Myocyte (in vitro differentiated cells): ENCODE measurements at regions not wholly inside any gene's neighbourhood (a gene's known extent, or its start where the extent isn't known, plus 50 kb on each side); places are given as distances from the start of the nearest gene placed in this dataset.
"Not testable (repeated sequence)": the region's sequence is repeated elsewhere in the genome, so short reads cannot be mapped to it uniquely, and the experiment has no call there.

ENCODE experiments used
- DNase-seq: peaks from one replicate; pipeline ENCODE4 v3.0.0-alpha.2; 2012; ENCODE audit warnings: low read depth

DNA sequence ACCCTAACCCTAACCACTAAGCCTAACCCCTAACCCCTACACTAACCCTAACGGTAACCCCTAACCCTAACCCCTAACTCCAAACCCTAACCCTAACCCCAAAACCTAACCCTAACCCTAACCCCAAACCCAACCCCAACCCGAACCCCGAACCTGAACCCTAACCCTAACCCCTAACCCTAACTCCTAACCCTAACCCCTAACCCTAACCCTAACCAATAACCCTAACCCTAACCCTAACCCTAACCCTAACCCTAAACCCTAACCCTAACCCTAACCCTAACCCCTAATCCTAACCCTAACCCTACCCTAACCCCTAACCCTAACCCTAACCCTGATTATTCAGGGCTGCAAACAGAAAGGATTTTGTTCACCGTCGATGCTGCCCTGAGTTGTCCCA, 144.6 kb upstream of the DUSP22 start:
- DNase-seq: not testable (repeated sequence)

GRCh38 chr6:148051-148984, 144.0 kb upstream of the DUSP22 start:
- DNase-seq: peak; percentile 25

DNA sequence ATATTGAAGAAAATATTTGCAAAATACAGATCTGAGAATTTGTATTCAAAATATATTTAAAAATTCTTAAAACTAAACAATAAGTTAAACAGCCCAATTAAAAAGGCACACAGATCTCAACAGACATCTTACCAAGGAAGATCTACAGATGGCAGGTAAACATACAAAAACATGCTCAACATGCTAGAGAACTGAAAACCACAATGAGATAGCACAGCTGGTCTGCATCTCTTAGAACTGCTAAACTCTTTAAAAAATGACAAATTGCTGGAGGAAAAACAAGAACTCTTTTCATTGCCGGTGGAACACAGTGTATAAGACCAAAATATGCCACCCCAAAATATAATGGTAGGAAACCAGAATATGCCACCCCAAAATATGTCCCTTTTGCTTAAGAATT, 142.1 kb upstream of the DUSP22 start:
- DNase-seq: not testable (repeated sequence)

DNA sequence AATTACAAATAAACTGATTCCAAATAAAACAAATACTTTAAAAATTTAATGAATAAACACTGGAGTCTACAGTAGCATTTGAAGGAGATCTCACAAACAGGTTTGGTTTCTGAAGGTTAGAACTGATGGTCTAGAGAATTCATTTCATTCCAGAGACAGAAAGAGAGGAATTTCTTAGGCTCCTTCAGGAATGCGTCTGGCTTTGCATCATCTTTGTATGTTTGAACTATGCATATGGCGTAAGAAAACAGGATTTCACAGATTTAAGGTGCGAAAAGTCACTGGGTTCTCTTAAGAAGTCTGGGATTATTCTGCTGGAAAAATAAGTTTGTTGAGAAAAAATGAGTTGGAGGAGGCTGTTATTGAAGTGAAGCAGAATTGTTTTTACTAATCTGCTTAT, 139.9 kb upstream of the DUSP22 start:
- not testable (repeated sequence) for DNase-seq

DNA sequence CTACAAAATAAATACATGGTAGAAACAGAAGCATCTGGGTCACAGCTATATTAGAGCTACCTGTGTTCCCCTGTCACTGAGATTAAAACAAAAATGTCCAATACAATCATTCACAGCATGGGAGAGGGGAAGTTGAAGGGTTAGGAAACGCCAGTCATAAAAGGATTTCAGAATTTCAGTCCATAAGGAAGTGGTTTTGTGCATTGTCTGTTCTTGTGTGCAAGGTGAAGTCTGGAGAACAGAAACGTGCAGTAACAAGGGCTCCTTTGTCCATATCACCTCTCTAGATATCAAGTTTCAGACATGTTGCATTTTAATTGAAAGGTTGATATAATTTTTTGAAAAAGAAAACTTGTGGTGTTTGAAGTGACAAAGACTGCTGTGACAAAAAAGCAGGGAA, 139.3 kb upstream of the DUSP22 start:
- DNase-seq: not testable (repeated sequence)

DNA sequence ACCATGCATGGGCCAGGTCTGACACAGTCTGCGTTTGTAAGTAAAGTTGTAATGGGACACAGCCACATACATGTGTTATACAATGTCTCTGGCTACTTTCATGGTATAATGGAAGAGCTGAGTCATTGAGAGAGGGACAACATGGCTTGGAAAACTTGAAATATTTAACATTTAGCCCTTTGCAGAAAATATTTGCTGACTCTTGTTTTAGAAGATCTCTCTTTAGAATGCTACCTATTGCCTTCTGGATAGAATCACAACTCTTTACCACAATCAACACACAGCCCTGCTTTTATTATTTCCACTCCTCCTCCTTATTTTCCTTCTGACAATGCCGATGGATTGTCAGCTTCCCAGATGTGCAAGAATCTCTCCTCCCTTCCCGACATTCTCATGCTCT, 138.4 kb upstream of the DUSP22 start:
- DNase-seq: not testable (repeated sequence)

GRCh38 chr6:154321-155092, 137.8 kb upstream of the DUSP22 start:
- not testable (repeated sequence) for DNase-seq

DNA sequence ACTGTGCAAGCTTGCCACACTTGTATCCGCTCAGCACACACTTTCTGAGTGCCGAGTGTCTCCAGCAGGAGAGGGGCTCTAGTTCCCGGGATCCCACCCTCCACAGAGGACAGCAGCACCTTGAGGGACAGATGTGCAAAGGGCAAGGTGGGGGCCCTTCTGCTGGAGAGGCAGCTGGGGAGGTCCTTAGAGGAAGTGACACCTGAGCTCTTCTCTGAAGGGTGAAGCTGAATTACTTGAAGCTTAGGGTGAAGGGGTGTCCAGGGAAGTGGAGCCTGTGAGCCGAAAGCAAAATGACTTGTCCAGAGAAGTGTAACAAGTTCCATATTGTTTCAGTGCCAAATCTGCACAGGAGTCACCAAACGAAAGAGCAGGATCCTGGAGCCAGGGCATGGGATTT, 136.3 kb upstream of the DUSP22 start:
- DNase-seq: no peak

DNA sequence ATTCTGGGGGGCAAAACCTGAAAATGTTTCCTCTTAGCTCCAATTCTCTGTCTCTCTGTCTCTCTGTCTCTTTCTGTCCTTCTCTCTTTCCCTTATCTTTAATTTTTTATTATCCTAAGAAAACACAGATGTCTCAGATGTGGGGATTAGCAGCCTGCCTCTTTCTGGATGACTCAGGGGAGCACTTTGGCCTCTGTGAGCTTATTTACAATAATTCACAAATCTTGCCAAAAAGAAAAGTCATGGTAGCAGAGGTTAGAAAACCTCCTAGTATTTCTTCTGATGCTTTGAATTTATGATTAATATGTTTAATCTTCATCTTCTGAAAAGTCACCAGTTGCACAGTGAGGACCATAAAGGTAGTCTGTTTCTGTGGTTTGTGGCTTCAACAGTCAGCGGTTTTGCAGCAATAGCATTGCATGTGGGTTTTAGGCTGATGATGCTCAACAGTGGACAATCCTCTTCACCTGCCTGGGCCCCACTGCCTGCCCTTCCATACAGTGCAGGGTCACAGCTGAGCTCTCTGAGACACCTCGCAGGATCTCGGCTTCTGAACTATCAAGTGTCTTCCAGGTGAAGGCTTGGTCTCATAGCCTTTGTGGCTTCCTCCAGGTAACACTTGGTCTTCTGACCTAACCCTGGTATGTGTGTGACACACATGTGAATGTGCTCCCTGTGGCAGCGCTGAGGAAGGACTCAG, 135.7 kb upstream of the DUSP22 start:
- DNase-seq: not testable (repeated sequence)

DNA sequence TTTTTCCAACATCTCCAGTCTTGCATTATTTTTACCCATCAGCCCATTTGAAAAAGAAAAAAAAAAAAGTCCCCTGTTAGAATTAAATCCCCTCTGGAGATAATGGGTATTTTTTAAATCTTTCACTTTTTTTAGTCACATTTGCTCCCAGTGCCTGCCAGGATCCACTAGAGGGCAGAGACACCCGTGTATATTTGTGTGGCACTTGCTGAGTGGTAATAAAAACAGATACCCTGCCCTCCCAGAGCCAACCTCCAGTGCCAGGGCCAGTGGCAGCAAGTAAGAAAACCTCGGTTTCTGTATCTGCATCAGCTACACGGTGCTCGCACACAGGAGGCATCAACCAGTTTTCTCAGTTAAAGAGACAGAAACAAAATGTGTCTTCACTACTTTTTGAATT, 135.1 kb upstream of the DUSP22 start:
- DNase-seq: not testable (repeated sequence)

DNA sequence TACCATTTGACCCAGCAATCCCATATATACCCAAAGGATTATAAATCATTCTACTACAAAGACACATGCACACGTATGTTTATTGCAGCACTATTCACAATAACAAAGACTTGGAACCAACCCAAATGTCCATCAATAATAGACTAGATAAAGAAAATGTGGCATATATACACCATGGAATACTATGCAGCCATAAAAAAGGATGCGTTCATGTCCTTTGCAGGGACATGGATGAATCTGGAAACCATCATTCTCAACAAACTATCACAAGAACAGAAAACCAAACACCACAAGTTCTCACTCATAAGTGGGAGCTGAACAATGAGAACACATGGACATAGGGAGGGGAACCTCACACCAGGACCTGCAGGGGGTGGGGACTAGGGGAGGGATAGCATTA, 130.6 kb upstream of the DUSP22 start:
- DNase-seq: not testable (repeated sequence)

- DNase-seq: no peak
Observed at GRCh38 chr6:164720-165119, 127.6 kb upstream of the DUSP22 start.

DNA sequence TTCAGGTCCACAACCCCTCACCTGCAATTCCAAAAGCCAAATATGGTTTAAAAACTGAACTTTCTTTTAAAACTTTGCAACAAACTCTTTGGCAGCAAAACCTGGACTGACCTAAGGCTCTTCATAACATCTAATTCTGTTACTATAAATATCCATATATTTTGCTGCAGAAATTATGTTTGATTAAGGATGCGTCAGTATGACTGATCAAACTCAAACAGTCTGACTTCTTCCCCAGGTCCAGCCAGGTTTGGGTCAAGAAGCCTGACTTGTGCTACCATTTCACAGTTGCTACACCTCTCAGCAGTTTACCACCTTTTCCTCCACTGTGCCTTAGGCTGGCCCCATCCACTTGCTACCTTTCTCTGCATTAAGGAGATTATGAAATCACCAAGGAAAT, 127.0 kb upstream of the DUSP22 start:
- DNase-seq: no peak

- DNase-seq: no peak
Observed at GRCh38 chr6:165906-166305, 126.4 kb upstream of the DUSP22 start.

GRCh38 chr6:168865-169455, 123.3 kb upstream of the DUSP22 start:
- peak; percentile 70 for DNase-seq

DNA sequence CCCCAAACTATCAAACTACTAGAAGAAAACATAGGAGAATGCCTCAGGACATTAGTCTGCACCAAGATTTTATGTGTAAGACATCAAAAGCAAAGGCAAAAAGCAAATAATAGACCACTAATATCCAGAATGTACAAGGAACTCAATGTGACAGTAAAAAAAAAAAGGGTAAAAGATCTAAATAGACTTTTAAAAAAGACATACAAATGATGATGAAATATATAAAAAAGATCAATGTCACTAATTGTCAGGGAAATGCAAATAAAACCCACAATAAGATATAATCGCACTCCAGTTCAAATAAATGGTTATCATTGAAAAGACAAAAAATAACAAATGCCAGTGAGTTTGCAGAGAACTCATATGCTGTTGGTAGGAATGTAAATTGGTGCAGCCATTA, 118.3 kb upstream of the DUSP22 start:
- no peak for DNase-seq

DNA sequence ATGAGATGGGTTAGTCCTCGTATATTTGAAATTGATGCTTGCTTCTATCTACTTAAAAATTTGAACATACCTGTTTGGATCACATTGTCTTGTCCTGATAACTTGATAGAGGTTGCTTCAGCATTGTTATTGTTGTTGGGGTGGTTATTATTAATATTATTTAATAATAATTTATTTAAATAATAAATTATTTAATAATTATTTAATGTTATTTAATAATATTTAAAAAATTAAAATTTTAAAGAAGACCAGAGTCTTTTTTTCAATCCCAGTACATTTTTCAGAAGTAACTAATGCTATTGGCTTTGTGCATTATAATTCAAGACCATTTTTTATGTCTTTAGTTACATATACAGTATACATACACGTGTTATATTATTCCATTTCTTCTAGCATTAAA, 116.6 kb upstream of the DUSP22 start:
- DNase-seq: no peak

GRCh38 chr6:176766-177165, 115.5 kb upstream of the DUSP22 start:
- no peak for DNase-seq

GRCh38 chr6:178119-178518, 114.2 kb upstream of the DUSP22 start:
- no peak for DNase-seq

GRCh38 chr6:178929-179328, 113.4 kb upstream of the DUSP22 start:
- not testable (repeated sequence) for DNase-seq

GRCh38 chr6:179340-179950, 112.8 kb upstream of the DUSP22 start:
- DNase-seq: no peak
